ENCODE measurements at regions not wholly inside any gene's neighbourhood (a gene's known extent, or its start where the extent isn't known, plus 50 kb on each side); places are given as distances from the start of the nearest gene placed in this dataset.

GRCh38 chr1:60988891-60989290, 93.5 kb upstream of the NFIA start:
- WGBS, 3 donors, result 72 to 83% (median 81%) methylated on average over 2 of the region's 2 CpGs
- H3K4me3 ChIP-seq, result no peak overlapping the region
- H3K4me1 ChIP-seq, result peaks cover 14% of the 10 kb centered on the region
- H3K9me3 ChIP-seq, result no peaks in the 10 kb centered on the region
- intact Hi-C loops (cut with DNase I), result no loop called here
- no peak for DNase-seq
- H3K27ac ChIP-seq, result peak overlapping the region; percentile 36
- H3K36me3 ChIP-seq (ENCODE audit: insufficient read depth in 1 of 2, low read depth in 1 of 2), result no peaks in the 10 kb centered on the region
- TF ChIP-seq CTCF (IDR thresholded peaks at IDR 0.05), result no peak
- H3K27me3 ChIP-seq (ENCODE audit: insufficient read depth in 3 of 3, low read length in 2 of 3), result no peaks in the 10 kb centered on the region
- ATAC-seq, result no peak

GRCh38 chr1:60987904-60988303, 94.5 kb upstream of the NFIA start:
- H3K36me3 ChIP-seq (ENCODE audit: insufficient read depth in 1 of 2, low read depth in 1 of 2), result no peaks in the 10 kb centered on the region
- H3K9me3 ChIP-seq, result no peaks in the 10 kb centered on the region
- 93 to 99% (median 97%) methylated on average over 3 of the region's 3 CpGs for WGBS, 3 donors
- TF ChIP-seq CTCF (IDR thresholded peaks at IDR 0.05), result no peak
- DNase-seq, result no peak
- H3K27me3 ChIP-seq (ENCODE audit: insufficient read depth in 3 of 3, low read length in 2 of 3), result no peaks in the 10 kb centered on the region
- H3K27ac ChIP-seq, result no peak overlapping the region
- peaks cover 14% of the 10 kb centered on the region for H3K4me1 ChIP-seq
- ATAC-seq, result no peak
- intact Hi-C loops (cut with DNase I), result no loop called here
- no peak overlapping the region for H3K4me3 ChIP-seq

GRCh38 chr1:60984062-60984799, 98.1 kb upstream of the NFIA start:
- Histone ChIP-seq H3K9me3 (no peaks in the 10 kb centered on the region), H3K4me1 (no peaks in the 10 kb centered on the region), H3K27ac (peak overlapping the region; percentile 67), H3K4me3 (no peak overlapping the region), H3K27me3 (ENCODE audit: insufficient read depth in 3 of 3, low read length in 2 of 3) (no peaks in the 10 kb centered on the region), H3K36me3 (ENCODE audit: insufficient read depth in 1 of 2, low read depth in 1 of 2) (no peaks in the 10 kb centered on the region)
- intact Hi-C loops (cut with DNase I), result no loop called here
- DNase-seq, result peak; percentile 42 to 54
- TF ChIP-seq CTCF (IDR thresholded peaks at IDR 0.05), result no peak
- 42 to 47% (median 43%) methylated on average over 7 of the region's 7 CpGs for WGBS, 3 donors
- ATAC-seq, result peak; percentile 34 to 70 (median 54)

GRCh38 chr1:60983701-60984061, 98.7 kb upstream of the NFIA start:
- DNase-seq (no peak), ATAC-seq (peak in 1 of 4 donors; percentile 14)
- no peaks in the 10 kb centered on the region for H3K36me3 ChIP-seq (ENCODE audit: insufficient read depth in 1 of 2, low read depth in 1 of 2)
- H3K4me1 ChIP-seq, result no peaks in the 10 kb centered on the region
- H3K4me3 ChIP-seq, result no peak overlapping the region
- intact Hi-C loops (cut with DNase I), result no loop called here
- H3K27me3 ChIP-seq (ENCODE audit: insufficient read depth in 3 of 3, low read length in 2 of 3), result no peaks in the 10 kb centered on the region
- 52 to 65% (median 59%) methylated on average over 8 of the region's 8 CpGs for WGBS, 3 donors
- H3K9me3 ChIP-seq, result no peaks in the 10 kb centered on the region
- H3K27ac ChIP-seq, result peak overlapping the region; percentile 61
- TF ChIP-seq CTCF (IDR thresholded peaks at IDR 0.05), result no peak

- TF ChIP-seq CTCF (IDR thresholded peaks at IDR 0.05), result no peak
- intact Hi-C loops (cut with DNase I), result no loop called here
- H3K36me3 ChIP-seq (ENCODE audit: insufficient read depth in 1 of 2, low read depth in 1 of 2), result no peaks in the 10 kb centered on the region
- H3K4me1 ChIP-seq, result no peaks in the 10 kb centered on the region
- no peak overlapping the region for H3K4me3 ChIP-seq
- H3K9me3 ChIP-seq, result no peaks in the 10 kb centered on the region
- ATAC-seq, result no peak
- DNase-seq, result no peak
- WGBS, 3 donors, result 73 to 82% (median 78%) methylated on average over 1 of the region's 1 CpG
- no peaks in the 10 kb centered on the region for H3K27me3 ChIP-seq (ENCODE audit: insufficient read depth in 3 of 3, low read length in 2 of 3)
- H3K27ac ChIP-seq, result no peak overlapping the region
Observed at GRCh38 chr1:60982539-60982938, 99.8 kb upstream of the NFIA start.

All from psoas muscle (tissue), 7 donors.